ENCODE measurements at regions not wholly inside any gene's neighbourhood (a gene's known extent, or its start where the extent isn't known, plus 50 kb on each side); places are given as distances from the start of the nearest gene placed in this dataset.

GRCh38 chr22:48372390-48372789 is 1455.3 kb downstream of the BRD1 start:
- TF ChIP-seq CTCF (IDR thresholded peaks at IDR 0.05; ENCODE audit: control insufficient read depth, extremely low read depth, insufficient read depth): no peak
- DNase-seq (ENCODE audit: low read depth): no peak
- H3K4me3 ChIP-seq (ENCODE audit: low read depth, low read length): no peak overlapping the region

- DNase-seq (ENCODE audit: low read depth): no peak
- H3K4me3 ChIP-seq (ENCODE audit: low read depth, low read length): no peak overlapping the region
- TF ChIP-seq CTCF (IDR thresholded peaks at IDR 0.05; ENCODE audit: control insufficient read depth, extremely low read depth, insufficient read depth): no peak
Observed at GRCh38 chr22:48371391-48371790, 1456.3 kb downstream of the BRD1 start.

GRCh38 chr22:48370508-48371325 is 1457.0 kb downstream of the BRD1 start:
- TF ChIP-seq CTCF (IDR thresholded peaks at IDR 0.05; ENCODE audit: control insufficient read depth, extremely low read depth, insufficient read depth): no peak
- H3K4me3 ChIP-seq (ENCODE audit: low read depth, low read length): no peak overlapping the region

GRCh38 chr22:48369789-48370507 is 1457.7 kb downstream of the BRD1 start:
- TF ChIP-seq CTCF (IDR thresholded peaks at IDR 0.05; ENCODE audit: control insufficient read depth, extremely low read depth, insufficient read depth): no peak

More at GRCh38 chr22:48370508-48371325, 1457.0 kb downstream of the BRD1 start:
- no peak for DNase-seq (ENCODE audit: low read depth)

GRCh38 chr22:48368975-48369525 is 1458.6 kb downstream of the BRD1 start:
- H3K4me3 ChIP-seq (ENCODE audit: low read depth, low read length): no peak overlapping the region
- no peak for TF ChIP-seq CTCF (IDR thresholded peaks at IDR 0.05; ENCODE audit: control insufficient read depth, extremely low read depth, insufficient read depth)
- DNase-seq (ENCODE audit: low read depth): no peak

More at GRCh38 chr22:48369789-48370507, 1457.7 kb downstream of the BRD1 start:
- DNase-seq (ENCODE audit: low read depth): peak; percentile 10
- no peak overlapping the region for H3K4me3 ChIP-seq (ENCODE audit: low read depth, low read length)

- TF ChIP-seq CTCF (IDR thresholded peaks at IDR 0.05; ENCODE audit: control insufficient read depth, extremely low read depth, insufficient read depth): no peak
- DNase-seq (ENCODE audit: low read depth): no peak
- H3K4me3 ChIP-seq (ENCODE audit: low read depth, low read length): no peak overlapping the region
Observed at GRCh38 chr22:48367731-48368130, 1459.9 kb downstream of the BRD1 start.
